ENCODE measurements at regions not wholly inside any gene's neighbourhood (a gene's known extent, or its start where the extent isn't known, plus 50 kb on each side); places are given as distances from the start of the nearest gene placed in this dataset.

DNA sequence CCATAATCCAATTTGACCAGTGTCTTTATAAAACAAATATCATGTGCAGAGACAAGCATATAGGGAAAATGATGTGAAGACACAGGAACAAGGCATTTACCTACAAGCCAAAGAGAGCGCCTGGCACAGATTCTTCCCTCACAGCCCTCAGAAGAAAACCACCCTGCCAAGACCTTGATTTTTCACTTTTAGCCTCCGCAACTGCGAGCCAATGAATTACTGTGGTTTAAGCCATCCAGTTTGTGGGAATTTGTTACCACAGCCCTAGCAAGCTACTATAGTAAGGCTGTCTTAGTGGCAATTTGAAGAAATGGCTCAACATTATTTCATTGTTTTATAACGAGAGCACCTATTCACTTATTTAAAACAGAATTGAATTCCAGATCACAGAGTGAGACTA lies 85.7 kb upstream of the CCDC190 start:
- no peaks in the 10 kb centered on the region for H3K79me1 ChIP-seq (ENCODE audit: low read depth, low read length)
- peaks cover 0 to 3% (median 0%) of the 10 kb centered on the region in 3 experiments for H3K27me3 ChIP-seq (ENCODE audit: control insufficient read depth in 3 of 3, insufficient read depth in 3 of 3, low read depth in 1 of 3, low read length in 3 of 3)
- H4K91ac ChIP-seq (ENCODE audit: low read depth, low read length, poor library complexity): no peak overlapping the region
- H2AFZ ChIP-seq (ENCODE audit: low read length): no peak overlapping the region
- H3K14ac ChIP-seq (ENCODE audit: low read length): no peak overlapping the region
- H3K9me3 ChIP-seq (replicated peaks in 1 of 2; ENCODE audit: control insufficient read depth in 2 of 2, insufficient read depth in 1 of 2, low read depth in 1 of 2, low read length in 2 of 2): no peaks in the 10 kb centered on the region
- H2BK5ac ChIP-seq (ENCODE audit: low read length): no peak overlapping the region
- H2BK12ac ChIP-seq (ENCODE audit: low read length): no peak overlapping the region
- no peak overlapping the region for H3K4me3 ChIP-seq (ENCODE audit: low read length in 2 of 2)
- H4K8ac ChIP-seq (ENCODE audit: low read depth, low read length): no peak overlapping the region
- no peak overlapping the region for H3K27ac ChIP-seq (replicated peaks; ENCODE audit: low read length)
- H2AK5ac ChIP-seq (ENCODE audit: low read depth, low read length): no peak overlapping the region
- WGBS, 2 donors (ENCODE audit: extremely low coverage in 2 of 2, insufficient read length in 2 of 2, insufficient replicate concordance in 1 of 2): no CpG with 5 or more reads among the region's 4 CpGs
- no peak overlapping the region for H3K4me2 ChIP-seq (ENCODE audit: insufficient read depth, low read length, poor library complexity, severe bottlenecking)
- no peak for DNase-seq (ENCODE audit: low spot score)
- H3K36me3 ChIP-seq (replicated peaks in 1 of 2; ENCODE audit: control insufficient read depth in 2 of 2, insufficient read depth in 2 of 2, low read length in 2 of 2): no peaks in the 10 kb centered on the region
- H3K4me1 ChIP-seq (ENCODE audit: control insufficient read depth in 2 of 2, insufficient read depth in 1 of 2, low read depth in 1 of 2, low read length in 2 of 2): no peaks in the 10 kb centered on the region
- no peak overlapping the region for H3K18ac ChIP-seq (ENCODE audit: low read length)
- H2BK120ac ChIP-seq (ENCODE audit: low read depth, low read length): no peak overlapping the region
- H3K23ac ChIP-seq (ENCODE audit: low read depth, low read length, poor library complexity): no peak overlapping the region
- no peak overlapping the region for H3K4ac ChIP-seq (ENCODE audit: low read length)
- H2BK15ac ChIP-seq (ENCODE audit: low read length): no peak overlapping the region
- H3K9ac ChIP-seq (ENCODE audit: low read depth, low read length, poor library complexity): no peak overlapping the region

DNA sequence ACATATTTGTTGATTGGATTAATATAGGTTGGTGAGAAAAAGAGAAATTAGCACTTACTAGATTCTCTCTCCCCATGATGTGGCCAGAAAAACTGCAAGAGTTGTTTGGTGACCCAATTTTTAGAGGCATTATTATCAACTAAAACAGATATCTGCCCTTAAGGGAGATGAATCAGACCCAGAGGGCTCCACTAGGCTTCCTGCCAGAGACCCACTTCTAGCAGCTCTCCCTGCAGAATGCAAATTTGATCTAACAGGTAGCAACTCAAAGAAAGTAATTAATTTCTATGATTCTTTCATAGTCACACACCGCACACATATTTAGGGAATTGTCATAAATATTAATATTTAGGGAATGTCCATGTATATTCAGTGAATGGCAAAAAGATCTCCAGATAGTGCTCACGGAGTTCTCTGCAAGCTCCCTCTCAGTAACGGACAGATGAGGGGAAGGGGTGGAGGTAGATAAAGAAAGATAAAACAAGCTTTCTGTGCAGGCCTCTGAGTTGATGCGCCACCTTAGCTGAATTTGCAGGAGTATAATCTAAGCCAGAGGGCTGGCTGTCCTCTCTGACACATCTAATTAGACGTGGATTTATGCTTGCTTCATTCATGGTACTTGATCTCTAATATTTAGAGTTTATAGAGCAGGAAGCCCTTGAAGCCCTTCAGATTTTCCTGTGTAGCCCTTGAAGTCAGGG lies 84.1 kb upstream of the CCDC190 start:
- Histone ChIP-seq H4K8ac (ENCODE audit: low read depth, low read length) (no peak overlapping the region), H3K4me1 (ENCODE audit: control insufficient read depth in 2 of 2, insufficient read depth in 1 of 2, low read depth in 1 of 2, low read length in 2 of 2) (no peaks in the 10 kb centered on the region), H3K36me3 (replicated peaks in 1 of 2; ENCODE audit: control insufficient read depth in 2 of 2, insufficient read depth in 2 of 2, low read length in 2 of 2) (no peaks in the 10 kb centered on the region), H3K9me3 (replicated peaks in 1 of 2; ENCODE audit: control insufficient read depth in 2 of 2, insufficient read depth in 1 of 2, low read depth in 1 of 2, low read length in 2 of 2) (no peaks in the 10 kb centered on the region), H3K18ac (ENCODE audit: low read length) (no peak overlapping the region), H2BK15ac (ENCODE audit: low read length) (no peak overlapping the region), H3K4me2 (ENCODE audit: insufficient read depth, low read length, poor library complexity, severe bottlenecking) (no peak overlapping the region), H3K23ac (ENCODE audit: low read depth, low read length, poor library complexity) (no peak overlapping the region), H3K4me3 (ENCODE audit: low read length in 2 of 2) (no peak overlapping the region), H3K27me3 (ENCODE audit: control insufficient read depth in 3 of 3, insufficient read depth in 3 of 3, low read depth in 1 of 3, low read length in 3 of 3) (peaks cover 0 to 3% (median 0%) of the 10 kb centered on the region in 3 experiments), H3K9ac (ENCODE audit: low read depth, low read length, poor library complexity) (no peak overlapping the region), H2BK12ac (ENCODE audit: low read length) (no peak overlapping the region), H3K79me1 (ENCODE audit: low read depth, low read length) (no peaks in the 10 kb centered on the region), H2AFZ (ENCODE audit: low read length) (no peak overlapping the region), H2AK5ac (ENCODE audit: low read depth, low read length) (no peak overlapping the region), H4K91ac (ENCODE audit: low read depth, low read length, poor library complexity) (no peak overlapping the region), H2BK5ac (ENCODE audit: low read length) (no peak overlapping the region), H3K4ac (ENCODE audit: low read length) (no peak overlapping the region), H3K27ac (replicated peaks; ENCODE audit: low read length) (no peak overlapping the region), H2BK120ac (ENCODE audit: low read depth, low read length) (no peak overlapping the region), H3K14ac (ENCODE audit: low read length) (no peak overlapping the region)
- no peak for DNase-seq (ENCODE audit: low spot score)
- WGBS, 2 donors (ENCODE audit: extremely low coverage in 2 of 2, insufficient read length in 2 of 2, insufficient replicate concordance in 1 of 2): no CpG with 5 or more reads among the region's 5 CpGs

DNA sequence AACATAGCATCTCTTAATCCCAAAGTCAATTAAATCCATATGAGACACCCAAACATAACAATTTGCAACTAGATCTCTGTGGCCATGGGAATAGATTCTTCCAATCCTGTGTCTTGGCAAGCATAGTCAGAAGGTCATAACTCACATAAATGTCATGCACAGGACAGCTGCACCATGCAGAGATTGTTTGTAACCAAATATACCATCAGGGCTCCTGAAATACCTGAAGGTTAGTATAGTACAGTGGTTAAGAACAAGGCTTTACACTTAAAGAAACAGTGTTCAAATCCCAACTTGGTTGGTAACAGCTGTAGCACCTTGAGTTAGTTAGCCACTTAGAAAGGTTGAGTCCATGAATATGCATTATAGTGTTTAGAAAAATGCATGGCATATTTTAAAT lies 82.6 kb upstream of the CCDC190 start:
- Histone ChIP-seq H3K4ac (ENCODE audit: low read length) (no peak overlapping the region), H4K8ac (ENCODE audit: low read depth, low read length) (no peak overlapping the region), H3K27ac (replicated peaks; ENCODE audit: low read length) (no peak overlapping the region), H3K27me3 (ENCODE audit: control insufficient read depth in 3 of 3, insufficient read depth in 3 of 3, low read depth in 1 of 3, low read length in 3 of 3) (peaks cover 0 to 3% (median 0%) of the 10 kb centered on the region in 3 experiments), H3K14ac (ENCODE audit: low read length) (no peak overlapping the region), H3K4me2 (ENCODE audit: insufficient read depth, low read length, poor library complexity, severe bottlenecking) (no peak overlapping the region), H2BK12ac (ENCODE audit: low read length) (no peak overlapping the region), H3K9me3 (replicated peaks in 1 of 2; ENCODE audit: control insufficient read depth in 2 of 2, insufficient read depth in 1 of 2, low read depth in 1 of 2, low read length in 2 of 2) (no peaks in the 10 kb centered on the region), H3K23ac (ENCODE audit: low read depth, low read length, poor library complexity) (no peak overlapping the region), H3K9ac (ENCODE audit: low read depth, low read length, poor library complexity) (no peak overlapping the region), H3K36me3 (replicated peaks in 1 of 2; ENCODE audit: control insufficient read depth in 2 of 2, insufficient read depth in 2 of 2, low read length in 2 of 2) (no peaks in the 10 kb centered on the region), H2AFZ (ENCODE audit: low read length) (no peak overlapping the region), H3K4me1 (ENCODE audit: control insufficient read depth in 2 of 2, insufficient read depth in 1 of 2, low read depth in 1 of 2, low read length in 2 of 2) (no peaks in the 10 kb centered on the region), H2BK120ac (ENCODE audit: low read depth, low read length) (no peak overlapping the region), H2BK5ac (ENCODE audit: low read length) (no peak overlapping the region), H2AK5ac (ENCODE audit: low read depth, low read length) (no peak overlapping the region), H3K79me1 (ENCODE audit: low read depth, low read length) (no peaks in the 10 kb centered on the region), H3K4me3 (ENCODE audit: low read length in 2 of 2) (no peak overlapping the region), H3K18ac (ENCODE audit: low read length) (no peak overlapping the region), H4K91ac (ENCODE audit: low read depth, low read length, poor library complexity) (no peak overlapping the region), H2BK15ac (ENCODE audit: low read length) (no peak overlapping the region)
- DNase-seq (ENCODE audit: low spot score): no peak

DNA sequence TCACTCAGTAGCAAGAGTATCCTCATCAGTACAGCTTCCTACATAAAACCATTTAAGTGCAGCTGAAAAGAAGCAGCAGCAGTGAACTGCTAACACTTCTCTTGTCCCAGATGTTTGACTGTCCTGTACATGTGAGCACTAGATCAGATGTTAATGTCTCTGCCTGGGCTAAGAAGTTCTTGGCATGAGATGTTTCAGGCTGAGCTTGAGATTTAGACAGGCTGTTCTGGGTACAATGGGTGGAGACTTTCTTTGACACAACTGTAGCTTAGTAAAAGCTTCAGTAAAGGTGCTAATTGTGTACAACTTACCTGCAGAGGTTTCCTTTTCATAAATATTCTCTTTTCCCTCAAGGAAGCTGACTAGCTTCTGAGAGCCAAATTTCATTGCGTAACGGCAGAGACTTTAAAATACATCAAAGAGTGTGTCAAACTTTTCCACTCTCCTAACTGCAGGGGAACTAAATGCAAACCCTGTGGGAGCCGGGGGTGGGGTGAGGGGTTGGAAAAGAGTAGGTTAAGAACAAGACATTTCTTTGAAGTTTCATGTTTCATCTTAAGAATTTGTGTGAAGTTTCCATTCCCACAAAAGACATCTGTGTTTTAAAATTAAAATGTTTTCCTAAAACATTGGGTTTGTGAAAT lies 82.1 kb upstream of the CCDC190 start:
- Histone ChIP-seq H2BK5ac (ENCODE audit: low read length) (no peak overlapping the region), H2AK5ac (ENCODE audit: low read depth, low read length) (no peak overlapping the region), H2BK15ac (ENCODE audit: low read length) (no peak overlapping the region), H3K4me2 (ENCODE audit: insufficient read depth, low read length, poor library complexity, severe bottlenecking) (no peak overlapping the region), H3K36me3 (replicated peaks in 1 of 2; ENCODE audit: control insufficient read depth in 2 of 2, insufficient read depth in 2 of 2, low read length in 2 of 2) (no peaks in the 10 kb centered on the region), H3K14ac (ENCODE audit: low read length) (no peak overlapping the region), H3K18ac (ENCODE audit: low read length) (no peak overlapping the region), H3K27me3 (ENCODE audit: control insufficient read depth in 3 of 3, insufficient read depth in 3 of 3, low read depth in 1 of 3, low read length in 3 of 3) (peaks cover 0 to 3% (median 0%) of the 10 kb centered on the region in 3 experiments), H2AFZ (ENCODE audit: low read length) (no peak overlapping the region), H3K4me3 (ENCODE audit: low read length in 2 of 2) (no peak overlapping the region), H4K91ac (ENCODE audit: low read depth, low read length, poor library complexity) (no peak overlapping the region), H3K4me1 (ENCODE audit: control insufficient read depth in 2 of 2, insufficient read depth in 1 of 2, low read depth in 1 of 2, low read length in 2 of 2) (no peaks in the 10 kb centered on the region), H3K9me3 (replicated peaks in 1 of 2; ENCODE audit: control insufficient read depth in 2 of 2, insufficient read depth in 1 of 2, low read depth in 1 of 2, low read length in 2 of 2) (no peaks in the 10 kb centered on the region), H4K8ac (ENCODE audit: low read depth, low read length) (no peak overlapping the region), H3K27ac (replicated peaks; ENCODE audit: low read length) (no peak overlapping the region), H3K23ac (ENCODE audit: low read depth, low read length, poor library complexity) (no peak overlapping the region), H3K9ac (ENCODE audit: low read depth, low read length, poor library complexity) (no peak overlapping the region), H2BK12ac (ENCODE audit: low read length) (no peak overlapping the region), H2BK120ac (ENCODE audit: low read depth, low read length) (no peak overlapping the region), H3K79me1 (ENCODE audit: low read depth, low read length) (no peaks in the 10 kb centered on the region), H3K4ac (ENCODE audit: low read length) (no peak overlapping the region)
- no CpG with 5 or more reads among the region's 3 CpGs for WGBS, 2 donors (ENCODE audit: extremely low coverage in 2 of 2, insufficient read length in 2 of 2, insufficient replicate concordance in 1 of 2)
- DNase-seq (ENCODE audit: low spot score): no peak
